Epithelial cell of proximal tubule (primary cell): ENCODE measurements at regions not wholly inside any gene's neighbourhood (a gene's known extent, or its start where the extent isn't known, plus 50 kb on each side); places are given as distances from the start of the nearest gene placed in this dataset.

Experiments
- DNase-seq: peaks from one replicate; pipeline ENCODE4 v3.0.0-alpha.2; 2011; ENCODE audit warnings: low read depth
- H3K4me3 ChIP-seq: 2 replicates; pipeline ENCODE4 v1.5.1; 2011; ENCODE audit warnings: low read depth, mild to moderate bottlenecking, low read length
- CTCF ChIP-seq: conservative IDR thresholded peaks from 2 replicates; pipeline ENCODE4 v1.5.1; 2012; ENCODE audit warnings: low read depth, mild to moderate bottlenecking, low read length

GRCh38 chr17:63109661-63110060 lies 143.6 kb downstream of the TANC2 start:
- H3K4me3 ChIP-seq, result no peak overlapping the region
- no peak for DNase-seq
- no peak for TF ChIP-seq CTCF

- no peak for DNase-seq
- H3K4me3 ChIP-seq, result no peak overlapping the region
- peak; percentile 27 for TF ChIP-seq CTCF
These were observed 147.1 kb downstream of the TANC2 start for GRCh38 chr17:63113167-63113566.

DNA sequence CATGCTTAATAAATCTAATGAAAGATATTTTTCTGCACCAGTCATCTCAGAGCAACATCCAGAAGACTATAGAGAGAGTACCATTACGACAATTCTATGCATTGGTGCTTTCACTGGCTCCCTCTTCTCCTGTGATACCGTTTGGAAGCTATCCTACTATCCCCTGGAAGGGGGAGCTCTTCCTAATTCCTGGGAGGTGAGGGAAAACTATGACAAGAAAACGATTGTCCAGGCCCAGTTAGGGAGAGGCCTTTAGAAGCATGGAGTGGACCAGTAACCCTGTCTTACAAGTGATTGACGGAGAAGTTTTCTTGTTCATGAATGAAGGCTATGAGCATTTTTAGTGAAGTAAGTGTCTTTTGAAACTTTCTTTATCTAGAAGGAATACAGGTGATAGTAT lies 150.2 kb downstream of the TANC2 start:
- no peak for DNase-seq
- no peak overlapping the region for H3K4me3 ChIP-seq
- peak; percentile 23 for TF ChIP-seq CTCF

DNA sequence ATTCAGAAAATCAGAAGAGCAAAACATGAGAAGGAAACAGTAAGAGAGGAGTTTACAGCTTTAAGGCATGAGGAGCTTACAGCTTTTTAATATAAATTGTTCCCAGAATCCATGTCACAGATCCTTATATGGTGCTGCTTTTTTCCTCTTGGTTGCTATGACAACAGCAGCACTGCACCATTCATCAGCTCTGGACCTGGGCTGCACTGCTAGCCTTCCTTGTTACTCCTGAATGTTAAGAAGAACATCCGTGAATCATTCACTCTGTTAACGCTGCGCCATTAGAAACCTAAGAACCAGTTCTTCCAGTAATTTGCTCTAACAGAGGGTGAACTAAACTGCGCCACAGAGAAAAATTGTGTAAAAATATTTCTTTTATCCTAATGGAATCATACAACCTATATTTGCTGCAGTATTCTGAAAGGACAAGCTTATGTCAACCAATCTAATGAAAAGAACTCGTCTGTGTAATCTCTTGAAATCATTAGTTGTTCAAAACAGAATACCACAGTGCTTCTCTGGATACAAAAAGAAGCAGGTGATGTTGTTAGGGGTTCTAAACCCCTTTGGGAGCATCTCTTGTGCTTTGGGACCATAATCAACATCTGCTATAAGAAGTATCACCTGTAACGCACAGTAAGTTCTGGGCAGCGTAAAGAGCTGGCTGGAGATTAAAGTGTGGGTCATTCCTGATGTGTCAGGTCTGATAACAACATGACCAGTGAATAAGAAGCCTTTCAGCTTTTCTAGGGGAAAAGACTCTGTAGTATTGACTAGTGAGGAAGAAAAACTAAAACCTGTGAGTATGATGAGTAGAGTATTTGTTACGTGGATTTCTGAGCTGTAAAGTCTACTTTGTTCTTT lies 151.2 kb downstream of the TANC2 start:
- no peak overlapping the region for H3K4me3 ChIP-seq
- no peak for TF ChIP-seq CTCF
- peak; percentile 7 for DNase-seq

GRCh38 chr17:63120406-63120805 lies 154.4 kb downstream of the TANC2 start:
- no peak for TF ChIP-seq CTCF
- DNase-seq, result no peak
- H3K4me3 ChIP-seq, result no peak overlapping the region

DNA sequence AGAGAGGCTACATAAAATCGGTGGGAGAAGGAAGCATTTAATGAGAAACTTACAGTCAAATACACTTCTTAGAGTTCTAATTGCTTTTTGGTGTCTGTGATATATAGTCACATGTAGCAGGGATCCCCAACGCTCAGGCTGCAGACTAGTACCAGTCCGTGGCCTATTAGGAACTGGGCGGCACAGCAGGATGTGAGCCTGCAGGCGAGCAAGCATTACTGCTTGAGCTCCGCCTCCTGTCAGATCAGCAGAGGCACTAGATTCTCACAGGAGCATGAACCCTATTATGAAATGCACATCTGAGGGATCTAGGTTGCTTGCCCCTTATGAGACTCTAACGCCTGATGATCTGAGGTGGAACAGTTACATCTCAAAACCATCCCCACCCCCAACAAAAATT lies 158.5 kb downstream of the TANC2 start:
- DNase-seq, result no peak
- no peak for TF ChIP-seq CTCF
- no peak overlapping the region for H3K4me3 ChIP-seq

DNA sequence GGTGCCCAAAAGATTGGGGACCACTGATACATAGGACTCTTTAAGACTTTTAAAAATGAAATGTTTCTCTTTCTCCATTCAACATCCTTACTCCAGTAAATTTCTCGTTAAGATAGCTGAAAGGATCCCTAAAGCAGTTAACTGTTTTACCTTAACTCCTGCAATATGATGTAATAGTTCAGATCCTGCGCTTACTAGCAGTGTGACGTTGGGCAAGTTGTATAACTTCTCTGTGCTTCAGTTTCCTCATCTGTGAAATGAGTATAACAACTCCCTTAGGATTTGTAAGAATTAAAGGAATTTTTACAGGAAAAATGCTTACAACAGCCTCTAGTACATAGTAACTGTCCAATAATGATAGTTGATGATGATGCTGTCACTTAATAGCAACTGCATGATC lies 158.9 kb downstream of the TANC2 start:
- no peak for DNase-seq
- TF ChIP-seq CTCF, result no peak
- H3K4me3 ChIP-seq, result no peak overlapping the region
